SK-N-SH (cell line): ENCODE measurements at regions not wholly inside any gene's neighbourhood (a gene's known extent, or its start where the extent isn't known, plus 50 kb on each side); places are given as distances from the start of the nearest gene placed in this dataset.
A peak's percentile ranks its signal among the peaks of the same experiment; 100 is the strongest.

Experiments used
- CTCF ChIA-PET: fragments of 300-600, 350-600 bp; formaldehyde crosslinking; extraction: SDS; loops from one replicate; lab custom pipeline; 2021; lab: Yijun Ruan, JAX
- POLR2A ChIA-PET: fragments of 350-600 bp; sonication (Branson Sonifier 250); formaldehyde crosslinking; extraction: SDS; loops from one replicate; lab custom pipeline; 2020; ENCODE audit warnings: antibody characterized with exemption, inconsistent platforms; lab: Yijun Ruan, JAX
- DNase-seq: peaks from one replicate; pipeline ENCODE4 v3.0.0; 2012
- H2AFZ ChIP-seq: fragments of 200-600 bp; sonication (generic); 2 replicates; pipeline ENCODE4 v1.8.1; 2016; ENCODE audit warnings: antibody characterized with exemption, mild to moderate bottlenecking, low read depth
- H3F3A ChIP-seq: fragments of 200-600 bp; sonication (generic); replicated peaks from 2 replicates; pipeline ENCODE3; 2016; ENCODE audit warnings: antibody characterized with exemption, mild to moderate bottlenecking; ENCODE audit not compliant: insufficient read depth
- H3K27ac ChIP-seq, 2 experiments: fragments of 200-500 bp in 1 of 2; fragments of 200-600 bp in 1 of 2; sonication (Bioruptor generic) in 1 of 2; sonication (generic), shearing (Covaris generic) in 1 of 2; 2 replicates each; pipeline versions ENCODE4 v1.5.1 to v1.6.1; 2014 to 2016; ENCODE audit warnings: low read depth in 2 of 2, inconsistent platforms in 1 of 2, low read length in 1 of 2, mild to moderate bottlenecking in 1 of 2, mixed read lengths in 1 of 2
- H3K27me3 ChIP-seq: fragments of 200-600 bp; sonication (generic), shearing (Covaris generic); 2 replicates; pipeline ENCODE4 v1.6.1; 2016; ENCODE audit warnings: mixed run types; ENCODE audit not compliant: insufficient read depth
- H3K36me3 ChIP-seq, 2 experiments: fragments of 200-500 bp in 1 of 2; fragments of 200-600 bp in 1 of 2; sonication (Bioruptor generic) in 1 of 2; sonication (generic) in 1 of 2; replicated peaks in 1 of 2; 2 replicates each; pipeline versions ENCODE3 to v1.5.1; 2014 to 2016; ENCODE audit warnings: low read length in 1 of 2, mild to moderate bottlenecking in 1 of 2; ENCODE audit not compliant: insufficient read depth in 2 of 2, control insufficient read depth in 1 of 2
- H3K4me1 ChIP-seq, 2 experiments: fragments of 200-500 bp in 1 of 2; fragments of 200-600 bp in 1 of 2; sonication (Bioruptor generic) in 1 of 2; sonication (generic), shearing (Covaris generic) in 1 of 2; 2 replicates each; pipeline versions ENCODE4 v1.5.1 to v1.6.1; 2014 to 2016; ENCODE audit warnings: low read depth in 1 of 2, low read length in 1 of 2, mixed run types in 1 of 2; ENCODE audit not compliant: insufficient read depth in 2 of 2, control insufficient read depth in 1 of 2
- H3K4me2 ChIP-seq: fragments of 200-600 bp; sonication (generic), shearing (Covaris generic); 2 replicates; pipeline ENCODE4 v1.6.1; 2017; ENCODE audit warnings: mixed run types
- H3K4me3 ChIP-seq, 2 experiments: fragments of 200-500 bp in 1 of 2; fragments of 200-600 bp in 1 of 2; sonication (Bioruptor generic) in 1 of 2; sonication (generic), shearing (Covaris generic) in 1 of 2; 2 replicates each; pipeline versions ENCODE4 v1.5.1 to v1.8.1; 2014 to 2016; ENCODE audit warnings: low read depth in 2 of 2, inconsistent platforms in 1 of 2, low read length in 1 of 2, mild to moderate bottlenecking in 1 of 2, mixed read lengths in 1 of 2, moderate library complexity in 1 of 2
- H3K79me2 ChIP-seq: fragments of 200-600 bp; sonication (generic); 2 replicates; pipeline ENCODE4 v1.8.1; 2017; ENCODE audit warnings: mild to moderate bottlenecking; ENCODE audit not compliant: insufficient read depth
- H3K9ac ChIP-seq: fragments of 200-600 bp; sonication (generic); 2 replicates; pipeline ENCODE4 v1.6.1; 2017; ENCODE audit warnings: mixed run types
- H3K9me2 ChIP-seq: fragments of 200-600 bp; sonication (generic); 2 replicates; pipeline ENCODE4 v1.6.1; 2017; ENCODE audit warnings: mixed run types
- H3K9me3 ChIP-seq: fragments of 200-600 bp; sonication (generic); 2 replicates; pipeline ENCODE4 v1.6.1; 2017; ENCODE audit warnings: mixed run types, mild to moderate bottlenecking, moderate library complexity
- H4K20me1 ChIP-seq: fragments of 200-600 bp; sonication (generic); 2 replicates; pipeline ENCODE4 v1.6.1; 2017; ENCODE audit warnings: mild to moderate bottlenecking, mixed run types; ENCODE audit not compliant: insufficient read depth
- CHD2 ChIP-seq: fragments of 150-350 bp; IDR thresholded peaks from 2 replicates; pipeline ENCODE4 v1.6.1; 2018; ENCODE audit warnings: low read length; ENCODE audit not compliant: partially characterized antibody
- ELF1 ChIP-seq: IDR thresholded peaks from 2 replicates; pipeline ENCODE4 v1.4.0; 2012
- EP300 ChIP-seq, 2 experiments: IDR thresholded peaks; 2 replicates each; pipeline versions ENCODE4 v1.4.0 to v1.6.1; 2012; ENCODE audit warnings: borderline replicate concordance in 1 of 2, low read depth in 1 of 2, low read length in 1 of 2
- EZH2phosphoT487 ChIP-seq: fragments of 200-600 bp; sonication (generic); IDR thresholded peaks from 2 replicates; pipeline ENCODE4 v1.6.1; 2017; ENCODE audit warnings: low read depth, mixed run types, mild to moderate bottlenecking, antibody characterized with exemption, moderate library complexity, borderline replicate concordance
- FOXJ3 ChIP-seq: sonication (generic); formaldehyde crosslinking; IDR thresholded peaks from 2 replicates; pipeline ENCODE4 v1.5.1; 2020; ENCODE audit warnings: mild to moderate bottlenecking, missing genetic modification reagents
- FOXM1 ChIP-seq: IDR thresholded peaks from 2 replicates; pipeline ENCODE4 v1.4.0; 2012; ENCODE audit warnings: low read depth, mild to moderate bottlenecking
- JUND ChIP-seq: IDR thresholded peaks from 2 replicates; pipeline ENCODE4 v1.4.0; 2012
- MEF2A ChIP-seq: IDR thresholded peaks from 2 replicates; pipeline ENCODE4 v1.4.0; 2012; ENCODE audit warnings: low read depth, borderline replicate concordance
- MXI1 ChIP-seq: IDR thresholded peaks from 2 replicates; pipeline ENCODE4 v1.6.1; 2012; ENCODE audit warnings: mild to moderate bottlenecking, low read depth, low read length, improper control_type of control experiment
- NFIC ChIP-seq: IDR thresholded peaks from 2 replicates; pipeline ENCODE4 v1.4.0; 2012; ENCODE audit warnings: borderline replicate concordance
- POLR2AphosphoS5 ChIP-seq: IDR thresholded peaks from 2 replicates; pipeline ENCODE4 v1.6.1; 2012; ENCODE audit warnings: low read depth, low read length
- RFX5 ChIP-seq: IDR thresholded peaks from 2 replicates; pipeline ENCODE4 v1.6.1; 2012; ENCODE audit warnings: mild to moderate bottlenecking, improper control_type of control experiment, low read length
- RXRA ChIP-seq: IDR thresholded peaks from 2 replicates; pipeline ENCODE4 v1.4.0; 2012; ENCODE audit warnings: low read depth, mild to moderate bottlenecking, borderline replicate concordance
- SMC3 ChIP-seq: IDR thresholded peaks from 2 replicates; pipeline ENCODE4 v1.6.1; 2012; ENCODE audit warnings: low read depth, low read length, improper control_type of control experiment
- TAF1 ChIP-seq: IDR thresholded peaks from 2 replicates; pipeline ENCODE4 v1.6.1; 2012; ENCODE audit warnings: low read depth, mild to moderate bottlenecking, low read length, moderate library complexity, borderline replicate concordance
- TCF12 ChIP-seq: IDR thresholded peaks from 2 replicates; pipeline ENCODE4 v1.4.0; 2012
- TEAD4 ChIP-seq: IDR thresholded peaks from 2 replicates; pipeline ENCODE4 v1.4.0; 2012; ENCODE audit warnings: mild to moderate bottlenecking, borderline replicate concordance; ENCODE audit not compliant: insufficient read depth
- WGBS: methylation state at CpG from one replicate; pipeline ENCODE4 v1.1.6; 2017; ENCODE audit warnings: low lambda C conversion rate; 5-methylcytosine and 5-hydroxymethylcytosine counted together
- TF ChIP-seq, protein P1 (sequence below): IDR thresholded peaks from 2 replicates; pipeline ENCODE4; 2012
- TF ChIP-seq, protein P2 (sequence below): fragments of 150-350 bp; IDR thresholded peaks from 2 replicates; pipeline ENCODE4 v1.6.1; 2017; ENCODE audit warnings: antibody characterized with exemption, low read length, low read depth, borderline replicate concordance
- TF ChIP-seq, protein P3 (sequence below): IDR thresholded peaks from 2 replicates; pipeline ENCODE4 v1.4.0; 2012; ENCODE audit warnings: low read depth
- TF ChIP-seq, protein P4 (sequence below): IDR thresholded peaks from 2 replicates; pipeline ENCODE4 v1.4.0; 2012; ENCODE audit warnings: low read depth, borderline replicate concordance

DNA sequence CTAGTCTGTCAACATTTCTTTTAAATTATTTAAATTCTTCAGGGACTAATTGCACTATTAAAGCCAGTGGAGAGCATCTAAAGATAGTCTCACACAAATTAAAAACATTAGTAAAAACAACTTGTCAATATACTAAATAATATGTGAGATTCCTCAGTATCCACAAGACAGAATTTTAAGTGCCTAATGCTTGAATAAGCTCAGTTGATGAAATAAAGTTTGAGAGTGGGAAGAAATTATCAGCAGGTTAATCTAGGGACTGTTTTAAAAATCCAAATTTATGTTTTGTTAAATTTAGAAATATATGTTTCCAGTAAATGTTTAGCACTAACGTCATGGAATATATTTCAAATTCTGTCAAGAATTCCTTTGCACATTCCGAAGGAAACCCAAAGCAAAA, 105.2 kb downstream of the SLC41A2 start:
- Histone ChIP-seq H3K4me2 (0 out of 2 replicates have a peak overlapping the region, but pooled peaks have one; percentile 9), H3K9me3 (no peaks in the 10 kb centered on the region), H3K36me3 (no peaks in the 10 kb centered on the region), H3K79me2 (no peaks in the 10 kb centered on the region), H3K4me3 (no peak overlapping the region), H3K9me2 (no peaks in the 10 kb centered on the region), H2AFZ (no peak overlapping the region), H3K27ac (peak overlapping the region; percentile 47 to 58; a peak in 3 of 4 replicates), H3K9ac (peak overlapping the region; percentile 25; the same call in 1 of the 2 replicates), H3K4me1 (peaks cover 0 to 17% of the 10 kb centered on the region in 2 experiments; a peak in 2 of 4 replicates), H4K20me1 (no peaks in the 10 kb centered on the region), H3K27me3 (no peaks in the 10 kb centered on the region), H3F3A (peaks cover 14% of the 10 kb centered on the region)
- ChIA-PET CTCF (no interaction called here), POLR2A (interaction anchor here (0.6 kb wide), 1 partner anchor 1352 kb away, joined by 3 read pairs; no protein-coding TSS in a partner anchor)
- 34% methylated on average over 2 of the region's 2 CpGs for WGBS
- TF ChIP-seq FOXJ3 (CRISPR knock-in tag) (no peak), JUND (peak; percentile 24; the same call in 1 of the 2 replicates), EP300 (IDR thresholded peaks at IDR 0.05; ENCODE audit: borderline replicate concordance in 1 of 2, low read depth in 1 of 2, low read length in 1 of 2) (peak; percentile 28 to 32; a peak in 1 of 4 replicates), TAF1 (no peak), ELF1 (no peak), FOXM1 (peak; percentile 44; the same call in 1 of the 2 replicates), MXI1 (no peak), MEF2A (peak; percentile 41; the same call in 1 of the 2 replicates), CHD2 (no peak), TEAD4 (no peak), SMC3 (no peak), RXRA (no peak), NFIC (no peak), POLR2AphosphoS5 (no peak), EZH2phosphoT487 (no peak), RFX5 (no peak), TCF12 (peak; percentile 52)
- TF ChIP-seq, protein P1, sequence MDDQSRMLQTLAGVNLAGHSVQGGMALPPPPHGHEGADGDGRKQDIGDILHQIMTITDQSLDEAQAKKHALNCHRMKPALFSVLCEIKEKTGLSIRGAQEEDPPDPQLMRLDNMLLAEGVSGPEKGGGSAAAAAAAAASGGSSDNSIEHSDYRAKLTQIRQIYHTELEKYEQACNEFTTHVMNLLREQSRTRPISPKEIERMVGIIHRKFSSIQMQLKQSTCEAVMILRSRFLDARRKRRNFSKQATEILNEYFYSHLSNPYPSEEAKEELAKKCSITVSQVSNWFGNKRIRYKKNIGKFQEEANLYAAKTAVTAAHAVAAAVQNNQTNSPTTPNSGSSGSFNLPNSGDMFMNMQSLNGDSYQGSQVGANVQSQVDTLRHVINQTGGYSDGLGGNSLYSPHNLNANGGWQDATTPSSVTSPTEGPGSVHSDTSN: 0 out of 2 replicates have a peak, but pooled peaks have one; percentile 38
- TF ChIP-seq, protein P2, sequence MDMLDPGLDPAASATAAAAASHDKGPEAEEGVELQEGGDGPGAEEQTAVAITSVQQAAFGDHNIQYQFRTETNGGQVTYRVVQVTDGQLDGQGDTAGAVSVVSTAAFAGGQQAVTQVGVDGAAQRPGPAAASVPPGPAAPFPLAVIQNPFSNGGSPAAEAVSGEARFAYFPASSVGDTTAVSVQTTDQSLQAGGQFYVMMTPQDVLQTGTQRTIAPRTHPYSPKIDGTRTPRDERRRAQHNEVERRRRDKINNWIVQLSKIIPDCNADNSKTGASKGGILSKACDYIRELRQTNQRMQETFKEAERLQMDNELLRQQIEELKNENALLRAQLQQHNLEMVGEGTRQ: no peak
- TF ChIP-seq, protein P3, sequence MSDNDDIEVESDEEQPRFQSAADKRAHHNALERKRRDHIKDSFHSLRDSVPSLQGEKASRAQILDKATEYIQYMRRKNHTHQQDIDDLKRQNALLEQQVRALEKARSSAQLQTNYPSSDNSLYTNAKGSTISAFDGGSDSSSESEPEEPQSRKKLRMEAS: no peak
- TF ChIP-seq, protein P4, sequence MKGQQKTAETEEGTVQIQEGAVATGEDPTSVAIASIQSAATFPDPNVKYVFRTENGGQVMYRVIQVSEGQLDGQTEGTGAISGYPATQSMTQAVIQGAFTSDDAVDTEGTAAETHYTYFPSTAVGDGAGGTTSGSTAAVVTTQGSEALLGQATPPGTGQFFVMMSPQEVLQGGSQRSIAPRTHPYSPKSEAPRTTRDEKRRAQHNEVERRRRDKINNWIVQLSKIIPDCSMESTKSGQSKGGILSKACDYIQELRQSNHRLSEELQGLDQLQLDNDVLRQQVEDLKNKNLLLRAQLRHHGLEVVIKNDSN: no peak
- DNase-seq: no peak
